HG03097 (cell line): ENCODE measurements at regions not wholly inside any gene's neighbourhood (a gene's known extent, or its start where the extent isn't known, plus 50 kb on each side); places are given as distances from the start of the nearest gene placed in this dataset.

Source experiments
- ATAC-seq: cut with Tn5 transposase; IDR thresholded peaks from one replicate; pipeline ENCODE4 v1.9.1; 2021; ENCODE audit not compliant: unreplicated experiment, low FRiP score

DNA sequence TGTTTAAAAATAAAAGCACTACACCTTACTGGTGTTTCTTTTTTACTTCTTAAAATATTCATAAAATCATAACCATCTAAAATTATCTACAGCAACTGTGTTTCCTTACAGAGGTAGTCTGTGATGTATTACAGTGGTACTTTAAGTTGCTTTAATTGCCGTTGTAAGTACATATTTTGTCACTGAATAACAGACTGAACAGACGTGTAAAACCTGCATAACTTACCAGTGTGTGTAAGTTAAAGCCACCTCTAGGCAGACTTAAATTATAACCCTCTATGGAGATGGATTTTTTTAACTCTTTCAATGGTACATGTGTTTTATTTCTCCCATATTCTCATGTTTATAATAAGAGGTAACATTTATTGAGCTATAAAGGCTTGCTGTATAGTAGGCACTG lies 166.8 kb downstream of the NR4A2 start:
- ATAC-seq: no peak

DNA sequence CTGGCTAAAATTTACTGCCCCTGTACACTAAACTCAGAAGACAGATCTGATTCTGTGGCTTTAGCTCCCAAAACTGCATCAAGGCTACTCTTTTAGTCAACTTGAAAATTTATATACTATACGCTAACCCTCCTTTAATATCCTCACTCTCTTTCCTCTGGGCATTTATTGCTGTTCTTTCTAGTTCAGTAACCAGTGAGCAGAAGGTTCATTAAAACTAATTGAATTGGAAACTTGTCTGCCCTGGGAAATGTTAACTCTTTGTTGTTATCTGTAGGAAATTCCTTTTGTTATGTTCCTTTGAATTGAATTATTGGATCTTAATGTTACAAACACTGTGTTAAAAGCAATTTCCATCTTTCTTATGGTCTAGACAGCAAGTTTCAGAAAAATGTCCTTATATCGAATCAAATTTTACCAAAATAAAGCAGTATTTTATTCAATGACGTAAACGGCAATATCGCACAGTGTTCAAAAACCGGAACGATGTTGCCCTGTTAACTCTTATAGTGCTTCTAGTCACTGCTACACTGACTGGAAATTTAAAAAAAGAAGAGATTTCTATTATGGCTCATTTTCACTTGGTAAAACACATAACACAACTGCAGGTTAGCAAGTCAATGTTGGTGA lies 168.3 kb downstream of the NR4A2 start:
- ATAC-seq: no peak

DNA sequence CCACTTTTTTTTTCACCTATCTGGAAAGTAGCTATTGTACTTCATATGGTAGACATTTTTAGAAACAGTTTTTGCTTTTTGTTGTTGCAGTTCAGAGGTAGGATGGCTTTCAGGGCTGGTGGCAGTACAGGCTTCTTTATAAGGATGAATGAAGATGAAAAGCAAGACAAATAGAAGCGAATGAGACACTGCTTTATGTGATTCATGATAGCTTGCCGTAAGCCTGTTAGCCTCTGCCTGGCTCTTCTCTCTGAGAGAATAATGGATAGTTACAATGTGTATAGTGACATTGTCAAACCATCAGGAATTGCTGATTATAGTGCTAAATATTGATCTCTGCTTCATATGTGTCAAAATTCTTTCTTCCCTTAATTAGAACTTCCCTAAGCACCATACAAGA lies 173.7 kb downstream of the NR4A2 start:
- ATAC-seq: no peak

DNA sequence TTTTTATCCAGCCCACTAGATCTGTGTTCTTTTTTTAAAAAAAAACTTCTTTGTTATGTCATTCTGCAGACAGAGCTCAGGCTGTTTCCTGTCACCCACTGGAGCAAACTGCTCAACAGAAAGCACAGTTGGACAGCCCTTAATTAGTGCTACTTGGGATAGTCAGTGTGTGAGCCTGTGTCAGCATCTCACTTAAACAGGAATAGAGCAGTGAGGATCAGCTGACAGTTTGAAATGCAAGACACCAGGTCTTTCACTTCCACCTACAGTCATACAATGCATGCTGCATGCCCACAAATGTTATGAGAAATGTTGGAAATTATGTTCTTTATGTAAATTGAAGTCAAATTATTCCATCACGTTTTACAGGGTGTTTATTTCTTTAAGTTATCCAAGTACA lies 174.9 kb downstream of the NR4A2 start:
- ATAC-seq: no peak

DNA sequence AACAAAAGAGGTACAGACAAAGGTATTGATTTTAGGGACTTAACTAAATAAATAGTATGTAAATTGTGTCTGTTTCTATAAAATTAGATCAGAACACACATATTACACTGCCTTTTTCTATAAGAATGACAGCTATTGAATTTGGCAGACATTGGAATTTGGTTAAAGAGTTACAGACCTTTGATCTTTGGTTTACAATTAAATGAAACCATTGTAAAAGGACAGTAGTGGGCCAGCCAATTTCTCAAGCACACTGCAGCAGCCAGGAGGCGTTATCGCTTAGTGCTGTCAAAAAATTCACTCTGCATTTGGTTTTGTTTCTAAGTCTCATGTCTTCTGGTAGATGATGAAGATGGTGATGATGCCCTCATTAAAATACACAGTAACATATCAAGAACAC lies 175.9 kb downstream of the NR4A2 start:
- ATAC-seq: no peak

DNA sequence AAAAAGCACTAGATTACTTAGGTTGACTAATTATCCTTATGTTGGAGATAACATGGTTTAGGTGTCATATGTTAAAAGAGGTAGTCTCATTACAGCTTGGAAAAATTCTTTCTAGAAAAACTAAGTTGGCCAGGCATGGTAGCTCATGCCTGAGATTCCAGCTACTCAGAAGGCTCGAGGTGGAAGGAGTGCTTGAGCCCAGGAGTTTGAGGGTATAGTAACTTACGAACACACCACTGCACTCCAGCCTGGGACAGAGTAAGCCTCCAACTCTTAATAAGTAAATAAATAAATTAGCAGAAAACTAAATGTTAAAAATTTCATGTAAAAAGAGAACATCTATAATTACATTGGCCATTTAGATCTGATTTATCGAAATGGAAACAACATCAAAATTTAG lies 177.2 kb downstream of the NR4A2 start:
- ATAC-seq: no peak

DNA sequence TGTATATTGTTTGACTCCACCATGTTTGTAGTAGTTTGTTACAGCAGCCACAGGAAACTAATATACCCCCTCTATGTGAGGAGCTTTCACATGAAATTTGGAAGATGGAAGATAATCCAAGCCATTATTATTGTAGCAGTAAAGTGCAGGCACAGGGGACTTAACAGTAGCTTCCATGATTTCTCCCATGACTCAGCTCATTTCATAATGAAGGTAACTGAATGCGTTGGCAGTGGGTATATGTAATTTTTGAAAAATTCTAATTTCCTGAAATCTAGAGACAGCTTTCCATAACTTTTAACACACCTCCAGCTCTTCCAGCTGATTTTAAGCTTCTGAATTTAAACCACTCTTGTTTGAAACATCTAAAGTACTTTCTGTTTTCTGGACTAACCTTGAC lies 181.2 kb downstream of the NR4A2 start:
- no peak for ATAC-seq

DNA sequence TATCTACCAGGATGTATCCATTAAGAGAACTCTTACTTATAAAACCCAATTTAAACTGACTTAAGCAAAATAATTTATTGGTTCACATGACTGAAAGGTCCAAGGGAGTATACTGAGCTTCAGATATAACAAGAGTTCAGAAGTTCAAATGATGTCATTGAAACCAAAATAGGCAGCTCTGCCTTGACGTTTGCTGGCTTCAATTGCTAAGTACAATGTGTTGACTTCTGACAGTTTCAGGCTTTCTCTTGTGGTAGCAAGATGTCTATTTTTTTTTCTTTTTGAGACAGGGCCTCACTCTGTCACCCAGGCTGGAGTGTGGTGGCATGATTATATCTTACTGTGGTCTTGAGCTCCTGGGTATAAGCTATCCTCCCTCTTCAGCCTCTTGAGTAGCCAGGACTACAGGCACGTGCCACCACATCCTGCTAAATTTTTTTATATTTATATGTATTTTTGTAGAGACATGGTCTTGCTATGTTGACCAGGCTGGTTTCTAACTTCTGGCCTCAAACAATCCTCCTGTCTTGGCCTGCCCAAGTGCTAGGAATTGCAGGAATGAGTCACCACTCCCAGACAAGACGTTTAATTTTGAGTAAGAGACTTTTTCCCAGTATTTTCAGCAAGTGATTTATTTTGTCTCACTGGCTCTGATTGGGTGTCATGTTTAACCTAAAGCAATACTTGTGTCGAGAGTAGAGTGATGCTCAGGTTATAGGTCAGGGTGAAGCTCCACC lies 184.8 kb downstream of the NR4A2 start:
- peak; percentile 58 for ATAC-seq

DNA sequence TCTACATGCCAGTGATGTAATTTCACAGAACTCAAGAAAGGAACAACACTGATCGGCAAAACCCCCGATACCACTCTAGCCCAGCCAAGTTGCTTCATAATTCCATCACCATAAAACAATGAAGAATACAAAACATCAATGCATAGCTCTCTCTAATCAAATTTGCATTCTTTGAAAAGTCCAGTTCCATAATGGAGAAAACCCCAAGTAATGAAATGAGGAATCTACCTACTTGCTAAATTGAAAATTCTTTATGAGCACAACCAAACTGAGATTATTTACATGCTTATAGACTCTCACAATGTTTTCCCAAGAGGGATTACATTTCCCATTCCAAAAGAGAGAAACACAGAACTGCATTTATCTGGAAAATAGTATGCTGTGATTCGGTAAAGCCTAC lies 186.5 kb downstream of the NR4A2 start:
- ATAC-seq: no peak

DNA sequence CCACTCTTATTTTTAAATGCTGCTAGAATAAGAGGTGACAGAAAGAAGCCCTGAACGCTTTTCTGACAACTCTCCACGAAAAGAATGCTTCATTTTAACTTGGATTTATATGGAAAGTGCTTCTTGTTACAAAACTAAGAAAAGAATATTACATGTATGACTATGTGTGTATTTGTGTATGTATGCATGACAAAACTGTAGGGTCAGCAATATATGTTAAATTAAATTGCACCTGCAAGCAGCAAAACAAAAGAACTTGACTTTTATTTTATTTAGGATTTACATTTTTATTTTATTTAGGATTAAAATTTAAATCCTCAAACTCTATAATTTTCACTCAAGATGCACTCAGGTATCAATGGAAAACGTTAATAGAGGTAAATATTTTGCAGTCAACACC lies 187.1 kb downstream of the NR4A2 start:
- no peak for ATAC-seq

DNA sequence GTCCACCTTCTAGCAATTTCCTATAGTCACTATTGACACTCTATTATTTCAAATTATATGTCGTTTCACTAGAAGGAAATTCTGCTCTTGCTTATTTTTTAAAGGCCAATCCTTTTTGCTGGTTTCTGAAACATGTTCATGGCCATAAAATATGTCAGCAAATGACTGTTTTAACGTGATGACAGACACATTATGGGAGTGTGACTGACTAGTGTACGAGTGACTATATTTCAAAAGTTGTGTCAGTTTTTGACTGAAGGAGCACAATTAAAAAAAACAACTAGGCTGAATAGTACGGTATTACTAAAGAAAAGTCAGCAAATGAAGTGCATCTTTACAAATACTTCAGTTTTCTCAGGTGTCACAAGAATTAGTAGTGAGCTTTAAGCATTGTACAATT lies 196.0 kb downstream of the NR4A2 start:
- ATAC-seq: no peak

DNA sequence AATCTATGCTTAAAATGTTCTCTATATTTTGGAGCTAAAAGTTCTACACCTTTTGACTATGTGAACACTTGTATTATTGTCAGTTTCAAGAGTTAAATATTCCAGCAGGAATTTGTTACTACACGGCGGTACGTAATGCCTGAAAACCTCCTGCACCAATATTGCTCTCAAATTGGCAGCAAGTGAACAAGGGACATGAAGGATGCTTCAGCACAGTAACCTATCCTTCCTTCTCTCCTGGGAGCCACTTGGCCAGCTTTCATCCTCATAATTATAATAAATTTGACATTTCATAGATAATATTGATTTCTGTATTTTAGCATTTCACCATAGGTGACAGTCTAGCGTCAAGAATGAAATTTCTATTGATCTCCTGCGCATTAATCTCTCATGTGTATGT lies 197.6 kb downstream of the NR4A2 start:
- ATAC-seq: no peak

DNA sequence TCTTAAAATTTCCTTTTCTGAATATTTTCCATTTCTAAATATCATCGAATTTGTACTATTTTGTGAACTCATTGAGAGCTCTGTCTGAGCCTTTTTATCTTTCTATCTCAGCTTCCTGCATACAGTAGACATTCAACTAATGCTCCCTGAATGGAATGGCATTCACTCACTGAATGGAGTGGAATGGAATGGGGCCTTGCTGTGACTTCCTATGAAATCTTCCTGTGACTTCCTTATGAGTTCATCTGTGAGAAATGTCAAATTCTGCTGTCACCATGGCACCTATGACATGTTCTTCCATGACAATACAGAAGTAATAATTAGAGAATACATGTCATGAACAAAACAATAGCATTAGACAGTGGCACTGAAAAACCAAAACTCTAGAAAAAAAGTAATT lies 199.6 kb downstream of the NR4A2 start:
- no peak for ATAC-seq

DNA sequence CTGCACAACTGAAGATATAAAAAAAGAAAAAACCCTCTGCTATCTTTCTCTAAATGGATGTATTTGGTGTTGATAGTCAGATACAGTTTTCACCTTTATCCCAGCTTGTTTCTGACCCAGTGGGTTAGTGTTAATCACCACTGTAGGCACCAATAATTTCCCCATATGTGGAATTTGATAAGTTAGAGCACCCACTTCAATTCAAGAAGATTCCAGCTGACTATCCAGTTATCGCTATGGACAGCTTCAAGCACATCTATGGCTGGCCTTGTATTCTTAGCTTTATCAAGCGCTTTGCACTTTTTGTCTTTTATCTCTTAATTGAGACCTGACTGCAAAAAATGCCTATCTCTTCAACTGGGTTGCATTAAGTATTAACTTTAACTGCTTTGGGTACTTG lies 200.4 kb downstream of the NR4A2 start:
- no peak for ATAC-seq

DNA sequence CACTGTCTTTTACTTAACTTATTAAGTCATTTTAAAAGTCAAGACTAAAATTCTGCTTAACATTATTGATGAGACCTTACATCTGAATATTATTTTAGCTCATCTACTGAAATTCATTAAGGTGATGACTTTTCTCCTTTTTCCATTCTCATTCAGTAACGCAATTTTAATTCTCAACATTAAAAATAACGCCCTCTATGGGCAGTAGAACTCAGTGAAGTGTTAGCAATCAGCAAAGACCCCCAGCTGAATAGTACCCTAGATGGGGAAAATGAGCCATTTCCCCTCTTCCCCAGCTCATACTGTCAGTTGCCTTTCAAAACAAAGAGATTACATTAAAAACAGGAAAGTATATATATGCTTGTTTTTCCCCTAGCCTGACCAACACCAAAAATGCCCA lies 203.3 kb downstream of the NR4A2 start:
- ATAC-seq: no peak

DNA sequence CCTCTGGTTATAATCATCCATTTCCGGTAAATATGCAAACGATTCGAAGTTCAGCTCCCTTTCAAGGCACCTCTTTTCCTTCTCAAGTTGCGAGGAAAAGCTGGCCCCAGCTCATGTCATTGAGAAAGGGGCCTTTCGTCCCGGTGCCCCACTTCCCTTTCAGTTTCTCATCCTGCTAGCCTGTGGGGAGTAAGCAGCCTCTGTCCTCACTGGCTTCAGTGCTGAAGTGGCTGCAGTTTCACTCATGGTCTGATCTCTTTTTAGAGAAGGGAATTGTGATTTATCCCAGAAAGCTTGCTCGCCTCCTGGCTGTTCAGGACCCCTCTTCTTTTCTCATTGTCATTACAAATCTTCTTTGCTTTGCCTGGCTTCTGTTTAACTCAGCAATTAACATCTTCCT lies 207.5 kb downstream of the NR4A2 start:
- ATAC-seq: no peak

DNA sequence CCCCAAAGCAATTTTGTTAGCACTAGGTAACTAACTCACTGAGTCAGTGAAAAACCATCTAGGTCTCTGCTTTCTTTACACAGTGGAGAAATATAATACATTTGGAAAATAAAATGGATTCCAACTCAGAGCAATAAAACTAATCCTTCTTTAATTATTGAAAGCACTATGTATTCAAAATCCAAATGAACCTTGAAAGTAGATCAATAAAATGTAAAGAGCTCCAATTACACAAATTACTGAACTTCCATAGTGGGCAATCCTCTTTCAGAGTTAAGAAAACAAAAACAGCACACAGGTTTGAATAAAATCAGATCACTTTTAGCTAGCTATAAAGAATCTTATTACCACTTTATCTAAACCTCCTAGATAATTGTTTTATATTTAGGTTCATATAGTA lies 208.1 kb downstream of the NR4A2 start:
- ATAC-seq: no peak

DNA sequence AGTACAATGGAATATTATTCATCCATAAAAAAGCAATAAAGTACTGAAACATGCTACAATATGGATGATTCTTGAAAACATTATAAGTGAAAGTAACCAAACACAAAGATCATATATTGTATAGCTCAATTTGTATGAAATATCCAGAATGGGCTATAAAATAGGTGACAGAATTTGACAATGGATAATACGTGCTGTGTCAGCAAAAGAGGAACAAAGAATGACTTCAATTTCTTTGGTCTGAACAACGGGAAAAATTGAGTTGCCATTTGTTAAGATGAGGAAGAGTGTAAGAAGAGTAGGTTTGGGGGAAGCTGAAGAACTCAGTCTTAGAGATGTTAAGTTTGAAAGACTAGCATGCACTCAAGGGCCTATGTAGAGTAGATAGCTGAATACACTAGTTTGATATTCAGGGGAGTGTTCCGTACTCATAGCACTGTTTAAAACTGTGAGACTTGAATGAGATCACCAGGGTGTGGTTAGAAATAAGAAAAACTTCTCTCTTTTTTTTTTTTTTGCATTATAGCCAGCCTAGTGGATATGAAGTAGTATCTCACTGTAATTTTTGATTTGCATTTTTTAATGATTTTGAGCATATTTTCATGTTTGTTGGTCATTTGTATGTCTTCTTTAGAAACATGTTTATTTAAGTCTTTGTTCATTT lies 213.6 kb downstream of the NR4A2 start:
- ATAC-seq: no peak

DNA sequence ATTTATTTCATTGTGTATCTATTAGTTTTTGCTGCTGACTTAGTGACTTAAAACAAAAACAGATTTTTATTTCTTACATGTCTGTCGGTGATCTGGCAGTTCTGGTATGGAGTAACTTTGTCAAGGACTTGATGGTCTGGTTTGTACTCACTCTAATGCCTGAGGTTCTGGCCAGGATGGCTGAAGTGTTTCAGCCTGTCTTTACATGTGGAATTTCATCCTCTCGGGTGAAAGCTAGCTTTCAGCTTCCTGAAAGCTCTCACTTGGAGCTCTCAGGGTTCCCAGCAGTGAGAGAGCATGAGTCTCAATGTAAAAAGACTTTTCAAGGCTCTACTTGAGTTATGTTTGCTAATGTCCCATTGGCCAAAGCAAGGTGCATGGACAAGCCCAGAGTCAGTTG lies 216.4 kb downstream of the NR4A2 start:
- no peak for ATAC-seq

DNA sequence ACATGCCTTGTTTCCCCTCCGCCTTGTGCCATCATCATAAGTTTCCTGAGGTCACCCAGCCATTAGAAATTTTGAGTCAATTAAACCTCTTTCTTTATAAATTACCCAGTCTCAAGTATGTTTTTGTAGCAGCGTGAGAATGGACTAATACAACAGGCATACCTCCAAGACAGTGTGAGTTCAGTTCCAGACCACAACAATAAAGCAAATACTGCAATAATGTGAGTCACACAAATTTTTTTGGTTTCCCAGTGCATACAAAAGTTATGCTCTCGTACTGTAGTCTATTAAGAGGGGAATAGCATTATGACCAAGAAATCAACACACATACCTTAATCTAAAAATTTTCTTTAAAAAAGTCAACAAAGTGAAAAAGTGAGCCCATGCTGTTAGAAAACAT lies 217.2 kb downstream of the NR4A2 start:
- ATAC-seq: no peak

DNA sequence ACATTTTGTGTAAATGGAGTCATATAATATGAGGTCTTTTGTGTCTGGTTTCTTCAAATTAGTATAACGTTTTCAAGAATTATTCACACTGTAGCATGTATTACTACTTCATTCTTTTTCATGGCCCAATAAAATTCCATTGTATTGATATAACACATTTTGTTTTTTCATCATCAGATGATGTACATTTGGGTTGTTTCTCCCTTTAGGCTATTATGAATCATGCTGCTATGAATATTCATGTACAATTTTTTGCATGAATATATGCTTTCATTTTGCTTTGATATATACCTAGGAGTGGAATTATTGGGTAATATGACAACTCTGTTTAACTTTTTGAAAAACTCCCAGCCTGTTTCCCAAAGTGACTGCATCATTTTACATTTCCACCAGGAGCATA lies 220.2 kb downstream of the NR4A2 start:
- ATAC-seq: no peak

DNA sequence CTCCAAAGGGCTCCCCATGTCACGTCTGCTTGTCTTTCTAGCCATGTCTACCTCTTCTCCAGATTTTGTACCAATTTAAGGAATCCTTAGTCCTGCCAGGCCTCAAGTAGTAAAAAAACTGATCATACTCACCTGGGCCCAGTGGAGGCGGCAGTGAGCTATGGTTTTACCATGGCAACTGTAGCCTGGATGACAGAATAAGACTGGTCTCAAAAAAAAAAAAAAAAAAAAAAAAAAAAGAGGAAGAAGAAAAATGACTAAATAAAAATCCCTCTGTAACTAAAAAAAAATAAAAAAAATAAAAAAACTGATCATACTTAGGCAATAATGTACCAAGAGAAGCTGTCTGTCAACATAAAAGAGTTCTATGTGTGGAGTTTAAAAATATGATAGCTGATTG lies 221.6 kb downstream of the NR4A2 start:
- peak; percentile 87 for ATAC-seq
